ENCODE measurements at regions not wholly inside any gene's neighbourhood (a gene's known extent, or its start where the extent isn't known, plus 50 kb on each side); places are given as distances from the start of the nearest gene placed in this dataset.

- no peak for TF ChIP-seq POLR2A (IDR thresholded peaks at IDR 0.05; ENCODE audit: low read depth, low read length)
- no peak for DNase-seq (ENCODE audit: insufficient read length, low spot score)
- FAIRE-seq: no peak
Measured at GRCh38 chr22:49364398-49364797, 463.3 kb downstream of the BRD1 start.

DNA sequence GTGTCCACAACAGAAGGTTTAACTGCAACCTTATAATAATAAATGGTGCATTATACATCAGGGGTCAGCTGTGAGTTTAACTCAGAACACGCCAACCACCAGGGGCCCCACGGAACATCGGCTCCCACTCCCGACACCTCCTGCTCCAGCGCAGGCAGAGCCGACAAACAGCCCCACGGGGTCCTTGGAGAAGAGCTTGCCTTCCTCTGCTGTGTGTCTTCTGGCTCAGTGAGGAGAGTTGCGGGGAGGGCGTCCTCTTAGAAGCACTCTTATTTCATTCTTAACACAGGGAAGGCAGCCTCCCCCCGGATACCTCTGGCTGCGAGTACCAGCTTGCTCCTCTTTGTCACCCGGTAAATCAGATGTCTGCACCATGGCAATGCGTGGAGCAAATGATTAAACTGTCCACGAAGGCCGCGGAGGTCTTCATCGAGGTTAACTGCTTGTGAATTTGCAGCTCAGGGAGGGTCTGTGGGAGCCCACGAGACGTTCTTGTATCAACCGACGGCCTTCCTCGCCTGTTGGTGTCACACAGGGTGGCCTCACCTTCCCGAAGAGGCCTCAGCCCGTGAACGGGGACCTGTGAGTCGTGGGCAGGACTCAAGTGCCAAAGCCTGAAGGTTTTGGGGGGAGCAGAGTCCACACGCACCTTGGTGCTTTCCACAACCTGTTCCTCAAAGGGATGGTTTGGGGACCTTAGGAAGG, 464.0 kb downstream of the BRD1 start:
- no peak for FAIRE-seq
- no peak for DNase-seq (ENCODE audit: insufficient read length, low spot score)
- no peak for TF ChIP-seq POU2F2 (IDR thresholded peaks at IDR 0.05; ENCODE audit: low read depth, low read length)

DNA sequence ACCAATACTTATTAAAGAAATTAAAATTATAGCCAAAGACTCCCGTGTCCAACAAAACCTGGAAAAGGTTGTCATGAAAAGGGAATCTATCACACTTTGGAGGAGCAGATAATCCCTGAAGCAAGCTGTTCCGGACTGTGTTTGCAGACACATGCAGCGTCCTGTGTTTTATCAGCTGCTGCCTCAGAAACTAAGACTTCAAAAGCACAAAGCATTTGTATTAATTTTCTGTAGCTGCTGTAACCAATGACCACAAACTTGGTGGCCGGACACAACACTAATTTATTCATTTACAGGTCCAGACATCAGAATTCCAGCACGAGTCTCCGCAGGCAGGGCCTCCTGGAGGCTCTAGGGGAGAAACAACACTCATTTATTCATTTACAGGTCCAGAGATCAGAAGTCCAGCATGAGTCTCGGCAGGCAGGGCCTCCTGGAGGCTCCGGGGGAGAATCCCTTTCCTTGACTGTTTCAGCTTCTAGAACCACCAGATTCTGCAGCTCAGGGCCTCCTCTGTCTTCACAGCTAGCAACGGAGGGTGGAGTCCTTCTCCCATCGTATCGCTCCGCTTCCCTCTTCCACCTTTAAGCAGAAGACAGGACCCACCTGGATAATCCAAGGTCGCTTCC, 465.3 kb downstream of the BRD1 start:
- FAIRE-seq: no peak
- no peak for TF ChIP-seq SPI1 (IDR thresholded peaks at IDR 0.05; ENCODE audit: low read depth, low read length)
- no peak for TF ChIP-seq POLR2AphosphoS5 (IDR thresholded peaks at IDR 0.05; ENCODE audit: low read depth, low read length)
- no peak for TF ChIP-seq POLR2A (IDR thresholded peaks at IDR 0.05; ENCODE audit: low read depth, low read length)
- TF ChIP-seq POU2F2 (IDR thresholded peaks at IDR 0.05; ENCODE audit: low read depth, low read length): no peak
- TF ChIP-seq TAF1 (IDR thresholded peaks at IDR 0.05; ENCODE audit: low read depth, low read length): no peak
- no peak for TF ChIP-seq PAX5 (IDR thresholded peaks at IDR 0.05; ENCODE audit: insufficient read depth, low read length, severe bottlenecking)
- DNase-seq (ENCODE audit: insufficient read length, low spot score): no peak

DNA sequence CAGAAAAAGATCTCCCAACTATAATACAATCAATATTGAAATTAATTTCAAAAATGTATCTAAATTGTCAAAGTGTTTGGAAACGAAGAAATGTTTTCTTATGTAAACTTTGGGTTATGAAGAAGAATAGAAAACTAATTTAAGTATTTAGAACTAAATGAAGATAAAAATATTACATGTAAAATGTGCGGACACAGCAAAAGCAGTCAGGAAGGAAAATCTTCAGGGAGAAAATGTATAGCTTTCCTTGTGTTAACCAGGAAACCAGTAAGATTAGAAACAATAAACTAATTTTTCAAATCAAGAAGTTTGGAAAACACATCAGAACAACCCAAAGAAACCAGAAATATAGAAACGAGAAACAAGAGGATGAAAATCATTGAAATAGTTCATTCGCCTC, 466.5 kb downstream of the BRD1 start:
- TF ChIP-seq PAX5 (IDR thresholded peaks at IDR 0.05; ENCODE audit: insufficient read depth, low read length, severe bottlenecking): no peak
- TF ChIP-seq POLR2A (IDR thresholded peaks at IDR 0.05; ENCODE audit: low read depth, low read length): no peak
- no peak for TF ChIP-seq TAF1 (IDR thresholded peaks at IDR 0.05; ENCODE audit: low read depth, low read length)
- TF ChIP-seq POLR2AphosphoS5 (IDR thresholded peaks at IDR 0.05; ENCODE audit: low read depth, low read length): no peak
- TF ChIP-seq SPI1 (IDR thresholded peaks at IDR 0.05; ENCODE audit: low read depth, low read length): no peak
- TF ChIP-seq POU2F2 (IDR thresholded peaks at IDR 0.05; ENCODE audit: low read depth, low read length): no peak
- DNase-seq (ENCODE audit: insufficient read length, low spot score): no peak
- FAIRE-seq: no peak

GRCh38 chr22:49360746-49361145, 466.9 kb downstream of the BRD1 start:
- FAIRE-seq (no peak), DNase-seq (ENCODE audit: insufficient read length, low spot score) (no peak)
- TF ChIP-seq SPI1 (IDR thresholded peaks at IDR 0.05; ENCODE audit: low read depth, low read length) (no peak), POLR2A (IDR thresholded peaks at IDR 0.05; ENCODE audit: low read depth, low read length) (no peak), PAX5 (IDR thresholded peaks at IDR 0.05; ENCODE audit: insufficient read depth, low read length, severe bottlenecking) (no peak), POLR2AphosphoS5 (IDR thresholded peaks at IDR 0.05; ENCODE audit: low read depth, low read length) (no peak), POU2F2 (IDR thresholded peaks at IDR 0.05; ENCODE audit: low read depth, low read length) (no peak), TAF1 (IDR thresholded peaks at IDR 0.05; ENCODE audit: low read depth, low read length) (no peak)

DNA sequence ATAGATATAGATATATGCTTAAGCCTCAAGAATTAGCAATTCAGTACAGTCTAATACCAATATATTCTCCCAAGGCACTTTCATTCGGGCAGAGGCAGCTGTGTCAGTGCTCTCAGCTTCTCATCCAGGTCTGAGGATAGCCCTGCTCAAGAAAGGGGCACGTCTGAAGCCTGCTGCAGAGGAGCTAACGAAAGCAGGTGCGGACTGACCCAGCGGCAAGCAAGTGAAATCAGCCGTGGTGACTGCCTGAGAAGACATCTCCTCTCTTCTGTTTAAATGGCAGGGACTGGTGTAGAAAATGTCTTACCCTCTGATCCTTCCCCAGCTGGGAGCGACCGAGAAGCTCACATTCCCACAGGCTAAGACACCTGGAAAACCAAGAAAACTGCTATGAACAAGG, 468.6 kb downstream of the BRD1 start:
- FAIRE-seq (no peak), DNase-seq (ENCODE audit: insufficient read length, low spot score) (no peak)
- TF ChIP-seq TAF1 (IDR thresholded peaks at IDR 0.05; ENCODE audit: low read depth, low read length) (no peak), POU2F2 (IDR thresholded peaks at IDR 0.05; ENCODE audit: low read depth, low read length) (no peak), POLR2A (IDR thresholded peaks at IDR 0.05; ENCODE audit: low read depth, low read length) (no peak), PAX5 (IDR thresholded peaks at IDR 0.05; ENCODE audit: insufficient read depth, low read length, severe bottlenecking) (no peak), POLR2AphosphoS5 (IDR thresholded peaks at IDR 0.05; ENCODE audit: low read depth, low read length) (no peak), SPI1 (IDR thresholded peaks at IDR 0.05; ENCODE audit: low read depth, low read length) (no peak)

DNA sequence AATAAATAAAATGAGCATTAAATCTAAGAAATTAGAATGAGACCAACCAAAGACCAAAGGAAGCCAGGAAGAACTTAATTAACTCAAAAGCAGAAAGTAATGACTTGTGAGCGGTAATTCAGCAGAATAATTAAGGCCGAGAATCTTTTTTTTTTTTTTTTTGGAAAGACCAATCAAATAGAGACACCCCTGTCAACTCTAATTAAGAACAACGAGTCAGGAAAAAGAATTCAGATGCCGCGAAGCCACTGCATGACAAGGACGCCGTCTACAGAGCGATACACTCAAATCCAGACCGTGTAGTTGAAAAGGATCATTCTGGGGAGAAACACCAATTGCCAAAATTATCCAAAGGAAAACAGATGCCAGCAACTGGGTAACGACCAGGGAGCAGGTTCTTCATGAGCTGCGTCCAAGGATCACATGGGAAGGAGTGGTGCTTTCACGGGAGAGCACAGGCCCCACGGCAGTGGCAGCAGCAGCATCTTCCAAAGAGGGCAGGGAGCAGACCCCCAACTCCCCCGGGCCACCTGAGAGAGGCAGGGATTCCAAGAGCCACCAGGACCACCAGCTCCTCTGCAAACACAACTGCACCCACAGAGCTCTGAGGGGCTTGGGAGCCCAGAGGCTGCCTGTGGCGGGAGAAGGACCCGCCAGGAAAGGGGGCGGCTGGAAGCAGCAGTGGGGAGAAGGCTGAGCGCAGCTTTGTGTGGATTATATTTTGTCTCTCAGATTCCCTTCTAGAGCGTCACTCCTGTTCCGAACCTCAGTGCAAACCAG, 469.8 kb downstream of the BRD1 start:
- FAIRE-seq: no peak
- TF ChIP-seq POU2F2 (IDR thresholded peaks at IDR 0.05; ENCODE audit: low read depth, low read length) (no peak), POLR2A (IDR thresholded peaks at IDR 0.05; ENCODE audit: low read depth, low read length) (no peak), PAX5 (IDR thresholded peaks at IDR 0.05; ENCODE audit: insufficient read depth, low read length, severe bottlenecking) (no peak), TAF1 (IDR thresholded peaks at IDR 0.05; ENCODE audit: low read depth, low read length) (no peak), SPI1 (IDR thresholded peaks at IDR 0.05; ENCODE audit: low read depth, low read length) (no peak), POLR2AphosphoS5 (IDR thresholded peaks at IDR 0.05; ENCODE audit: low read depth, low read length) (no peak)
- DNase-seq (ENCODE audit: insufficient read length, low spot score): no peak

GRCh38 chr22:49356428-49356827, 471.2 kb downstream of the BRD1 start:
- FAIRE-seq (no peak), DNase-seq (ENCODE audit: insufficient read length, low spot score) (no peak)
- TF ChIP-seq TAF1 (IDR thresholded peaks at IDR 0.05; ENCODE audit: low read depth, low read length) (no peak), POU2F2 (IDR thresholded peaks at IDR 0.05; ENCODE audit: low read depth, low read length) (no peak), POLR2A (IDR thresholded peaks at IDR 0.05; ENCODE audit: low read depth, low read length) (no peak), SPI1 (IDR thresholded peaks at IDR 0.05; ENCODE audit: low read depth, low read length) (no peak), POLR2AphosphoS5 (IDR thresholded peaks at IDR 0.05; ENCODE audit: low read depth, low read length) (no peak), PAX5 (IDR thresholded peaks at IDR 0.05; ENCODE audit: insufficient read depth, low read length, severe bottlenecking) (no peak)

GRCh38 chr22:49355211-49355920, 472.3 kb downstream of the BRD1 start:
- FAIRE-seq: no peak
- TF ChIP-seq PAX5 (IDR thresholded peaks at IDR 0.05; ENCODE audit: insufficient read depth, low read length, severe bottlenecking) (no peak), POLR2AphosphoS5 (IDR thresholded peaks at IDR 0.05; ENCODE audit: low read depth, low read length) (no peak), POLR2A (IDR thresholded peaks at IDR 0.05; ENCODE audit: low read depth, low read length) (no peak), POU2F2 (IDR thresholded peaks at IDR 0.05; ENCODE audit: low read depth, low read length) (no peak), TAF1 (IDR thresholded peaks at IDR 0.05; ENCODE audit: low read depth, low read length) (no peak), SPI1 (IDR thresholded peaks at IDR 0.05; ENCODE audit: low read depth, low read length) (no peak)
- DNase-seq (ENCODE audit: insufficient read length, low spot score): no peak

All from GM12891 (cell line).